Activated naive CD8-positive, alpha-beta T cell treated with anti-CD3 and anti-CD28 coated beads, Interleukin-2, amount 50 U/mL, for 24 hours (primary cell): ENCODE measurements at regions not wholly inside any gene's neighbourhood (a gene's known extent, or its start where the extent isn't known, plus 50 kb on each side); places are given as distances from the start of the nearest gene placed in this dataset.
"Not testable (repeated sequence)": the region's sequence is repeated elsewhere in the genome, so short reads cannot be mapped to it uniquely, and the experiment has no call there.

Experiments used
- ATAC-seq: fragments of 150-1000 bp; cut with Tn5 transposase; one replicate; pipeline ENCODE4 v1.10.0; 2021
- DNase-seq: peaks from one replicate; pipeline ENCODE4 v3.0.0; 2021
- H3K27ac Mint-ChIP-seq: one replicate; pipeline ENCODE4 v1.8.0; 2021; ENCODE audit warnings: mild to moderate bottlenecking, mixed read lengths
- H3K27me3 Mint-ChIP-seq: one replicate; pipeline ENCODE4 v1.8.0; 2021; ENCODE audit warnings: mixed read lengths
- H3K36me3 Mint-ChIP-seq: one replicate; pipeline ENCODE4 v1.8.0; 2021; ENCODE audit warnings: low read depth, mixed read lengths
- H3K4me1 Mint-ChIP-seq: one replicate; pipeline ENCODE4 v1.8.0; 2021; ENCODE audit warnings: mixed read lengths
- H3K4me3 Mint-ChIP-seq: one replicate; pipeline ENCODE4 v1.8.0; 2021; ENCODE audit warnings: mild to moderate bottlenecking, moderate library complexity, mixed read lengths
- H3K9me3 Mint-ChIP-seq: one replicate; pipeline ENCODE4 v1.8.0; 2021; ENCODE audit warnings: mixed read lengths

DNA sequence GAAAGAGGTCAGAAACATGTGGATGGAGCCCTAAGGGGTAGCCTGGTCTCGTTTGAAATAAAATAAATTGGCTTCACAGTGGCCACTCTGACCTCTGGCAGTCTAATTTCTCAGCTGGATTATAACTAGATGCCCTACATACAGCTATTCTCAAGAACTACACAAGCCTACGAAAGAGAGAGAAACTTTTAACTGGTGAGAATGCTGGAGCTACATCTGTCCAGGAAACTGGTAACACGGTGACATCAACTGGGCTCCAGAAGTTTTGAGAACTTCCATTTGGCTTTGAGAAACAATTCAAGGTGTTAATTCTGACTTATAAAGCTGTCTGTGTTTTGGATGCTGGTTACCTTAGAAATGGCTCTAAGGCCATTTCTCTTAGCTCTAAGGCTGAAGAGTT, 187.3 kb upstream of the TENT5A start:
- Mint-ChIP-seq H3K36me3 (no peaks in the 10 kb centered on the region), H3K4me1 (no peaks in the 10 kb centered on the region), H3K27me3 (peaks cover 1% of the 10 kb centered on the region), H3K27ac (no peak overlapping the region), H3K4me3 (no peak overlapping the region), H3K9me3 (peaks cover 7% of the 10 kb centered on the region)
- DNase-seq (no peak), ATAC-seq (no peak)

DNA sequence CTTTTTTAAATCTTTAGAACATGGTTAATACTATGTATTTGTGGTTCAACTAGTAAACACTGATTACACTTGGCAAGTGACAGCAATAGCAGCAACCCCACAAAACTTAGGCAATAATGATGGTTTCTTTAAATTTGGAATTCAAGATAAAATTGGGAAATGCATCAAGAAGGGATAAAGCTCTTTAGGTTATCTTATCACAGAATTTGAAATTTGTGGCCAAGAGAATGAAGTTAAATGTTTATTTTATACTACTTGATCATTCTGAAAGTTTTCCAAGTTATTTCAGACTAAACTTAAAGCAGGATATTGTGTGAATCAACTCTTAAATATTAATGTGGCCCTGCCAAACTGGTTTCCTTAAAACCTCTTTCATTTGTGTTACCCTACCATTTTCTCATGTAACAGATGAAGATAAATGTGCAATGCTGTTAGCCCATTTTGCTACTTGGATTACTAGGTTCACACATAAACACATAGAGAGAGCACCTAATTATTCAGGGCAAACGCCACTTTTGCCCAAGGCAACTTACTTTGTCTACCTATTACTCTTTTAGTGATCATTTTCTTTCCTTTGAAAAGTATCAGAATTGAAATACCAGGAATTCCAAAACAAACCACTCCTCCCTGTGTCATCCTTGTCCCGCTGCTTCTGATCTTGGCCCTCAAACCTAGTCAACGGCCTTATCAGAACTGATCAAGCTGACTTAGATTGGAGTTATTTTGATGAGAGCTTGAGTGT, 186.7 kb upstream of the TENT5A start:
- ATAC-seq: no peak

DNA sequence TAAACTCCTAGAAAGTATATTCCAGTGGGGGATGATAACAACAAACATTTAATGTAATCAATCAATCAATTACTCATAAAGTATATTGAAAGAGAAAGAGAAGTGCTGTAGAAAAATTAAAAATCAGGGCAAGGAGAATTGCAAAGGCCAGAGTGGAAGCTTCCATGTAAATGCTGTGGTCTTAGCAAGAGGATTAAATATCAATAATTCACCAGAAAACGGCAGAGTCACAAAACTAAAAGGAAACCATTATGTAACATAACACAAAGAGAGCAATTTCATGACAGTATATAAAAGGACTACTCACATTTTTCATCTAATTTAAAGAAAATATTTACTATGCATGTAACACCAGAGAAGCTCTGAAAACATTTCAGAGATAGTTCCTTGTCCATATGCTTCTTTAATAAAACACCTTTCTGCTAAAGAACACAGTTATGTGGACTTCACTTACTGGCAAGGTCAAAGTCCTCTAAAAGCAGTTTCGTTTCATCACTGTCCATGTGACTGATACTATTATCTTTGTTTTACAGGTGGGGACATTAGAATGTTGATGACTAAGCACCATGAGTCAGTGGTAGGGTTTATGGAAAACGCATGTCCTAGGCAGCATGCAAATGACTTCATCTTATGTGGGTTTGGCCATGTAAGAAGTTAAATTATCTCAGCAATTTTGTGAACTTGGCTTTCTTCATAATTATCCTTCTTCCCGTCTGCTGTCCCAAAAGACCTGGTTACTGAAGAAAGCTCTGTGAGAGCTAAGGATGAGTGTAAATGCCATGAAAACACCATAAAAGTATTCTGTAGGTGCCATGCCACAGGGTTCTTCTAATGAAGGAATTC, 185.8 kb upstream of the TENT5A start:
- Mint-ChIP-seq H3K4me1 (no peaks in the 10 kb centered on the region), H3K9me3 (peaks cover 7% of the 10 kb centered on the region), H3K27me3 (no peaks in the 10 kb centered on the region), H3K4me3 (no peak overlapping the region), H3K36me3 (no peaks in the 10 kb centered on the region), H3K27ac (no peak overlapping the region)
- DNase-seq (no peak), ATAC-seq (no peak)

More for the DNA sequence above, 186.7 kb upstream of the TENT5A start:
- peaks cover 1% of the 10 kb centered on the region for H3K27me3 Mint-ChIP-seq
- no peak overlapping the region for H3K4me3 Mint-ChIP-seq
- no peak overlapping the region for H3K27ac Mint-ChIP-seq
- H3K4me1 Mint-ChIP-seq: no peaks in the 10 kb centered on the region
- H3K36me3 Mint-ChIP-seq: no peaks in the 10 kb centered on the region
- DNase-seq: no peak
- H3K9me3 Mint-ChIP-seq: peaks cover 7% of the 10 kb centered on the region

DNA sequence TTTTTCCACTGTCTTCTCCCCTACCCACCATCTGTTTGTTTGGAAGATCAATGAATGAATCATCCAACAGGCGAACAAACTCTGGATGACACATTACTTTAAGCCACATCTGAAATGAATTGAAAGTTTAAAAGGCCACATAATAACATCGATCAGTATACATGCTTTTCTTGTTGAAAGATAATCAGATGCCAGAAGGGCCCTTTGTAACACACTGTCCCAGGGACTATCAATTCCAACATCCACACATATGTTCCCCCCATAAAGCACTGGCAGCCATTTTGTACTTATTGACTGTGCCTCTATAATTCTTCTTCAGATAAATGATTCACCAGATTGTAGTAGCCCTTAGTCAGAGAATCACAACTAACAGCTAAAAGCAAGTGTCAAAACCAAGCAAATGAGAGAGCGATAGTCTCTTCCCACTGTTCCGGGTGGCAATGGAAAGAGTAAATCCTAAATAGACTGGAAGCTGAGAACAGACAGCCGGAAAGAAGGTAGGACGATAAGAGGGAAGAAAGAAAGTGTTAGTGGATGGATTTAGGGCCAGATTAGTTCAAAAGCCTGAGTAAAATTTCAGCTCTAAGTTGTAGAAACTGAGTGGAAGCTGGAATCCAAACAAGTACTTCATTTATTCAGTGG, 184.9 kb upstream of the TENT5A start:
- Mint-ChIP-seq H3K27me3 (no peaks in the 10 kb centered on the region), H3K4me1 (no peaks in the 10 kb centered on the region)
- DNase-seq: no peak

DNA sequence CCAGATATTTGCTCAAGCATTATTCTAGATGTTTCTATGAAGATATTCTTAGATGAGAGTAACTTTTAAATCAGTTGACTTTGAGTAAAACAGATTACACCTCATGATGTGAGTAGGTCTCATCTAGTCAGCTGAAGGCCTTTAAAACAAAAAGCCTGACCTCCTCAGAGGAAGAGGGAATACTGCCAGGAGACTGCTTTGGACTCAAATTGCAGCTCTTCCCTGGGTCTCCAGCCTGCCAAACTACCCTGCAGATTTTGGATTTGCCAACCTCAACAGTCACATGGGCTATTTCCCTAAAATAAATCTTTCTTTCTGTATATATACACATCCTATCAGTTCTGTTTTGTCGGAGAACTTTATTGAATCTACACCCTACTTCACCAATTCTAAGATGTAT, 182.5 kb upstream of the TENT5A start:
- H3K4me1 Mint-ChIP-seq: no peaks in the 10 kb centered on the region
- H3K27ac Mint-ChIP-seq: no peak overlapping the region
- DNase-seq (no peak), ATAC-seq (no peak)
- H3K27me3 Mint-ChIP-seq: no peaks in the 10 kb centered on the region
- no peak overlapping the region for H3K4me3 Mint-ChIP-seq
- peaks cover 7% of the 10 kb centered on the region for H3K9me3 Mint-ChIP-seq
- H3K36me3 Mint-ChIP-seq: no peaks in the 10 kb centered on the region

More for the DNA sequence above, 184.9 kb upstream of the TENT5A start:
- no peak overlapping the region for H3K27ac Mint-ChIP-seq
- peaks cover 7% of the 10 kb centered on the region for H3K9me3 Mint-ChIP-seq
- no peak for ATAC-seq
- no peak overlapping the region for H3K4me3 Mint-ChIP-seq
- H3K36me3 Mint-ChIP-seq: no peaks in the 10 kb centered on the region

GRCh38 chr6:81933608-81934051, 181.1 kb upstream of the TENT5A start:
- no peak for ATAC-seq
- H3K36me3 Mint-ChIP-seq: no peaks in the 10 kb centered on the region
- no peaks in the 10 kb centered on the region for H3K27me3 Mint-ChIP-seq
- H3K4me3 Mint-ChIP-seq: no peak overlapping the region
- peaks cover 7% of the 10 kb centered on the region for H3K9me3 Mint-ChIP-seq
- no peaks in the 10 kb centered on the region for H3K4me1 Mint-ChIP-seq
- no peak for DNase-seq
- no peak overlapping the region for H3K27ac Mint-ChIP-seq

DNA sequence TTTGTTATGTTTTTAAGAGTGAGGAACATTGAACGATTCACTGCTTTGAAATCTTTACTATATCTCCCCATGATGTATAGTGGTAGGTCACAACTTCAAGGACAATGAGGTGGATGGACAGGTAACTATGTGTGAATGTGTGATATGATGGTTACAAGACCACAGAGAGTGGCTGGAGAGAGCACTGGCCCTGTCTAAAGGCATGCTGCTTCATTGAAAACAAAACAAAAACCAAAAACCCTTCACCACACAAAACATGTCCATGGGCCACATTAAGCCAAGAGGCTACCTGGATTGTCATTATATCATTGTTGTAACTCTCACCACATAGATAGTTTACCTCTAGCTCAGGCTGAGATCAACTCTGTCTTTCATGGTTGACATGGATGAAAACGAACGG, 180.6 kb upstream of the TENT5A start:
- H3K27ac Mint-ChIP-seq: no peak overlapping the region
- ATAC-seq (no peak), DNase-seq (no peak)
- H3K4me1 Mint-ChIP-seq: no peaks in the 10 kb centered on the region
- H3K36me3 Mint-ChIP-seq: no peaks in the 10 kb centered on the region
- H3K4me3 Mint-ChIP-seq: no peak overlapping the region
- H3K9me3 Mint-ChIP-seq: peaks cover 7% of the 10 kb centered on the region
- no peaks in the 10 kb centered on the region for H3K27me3 Mint-ChIP-seq

DNA sequence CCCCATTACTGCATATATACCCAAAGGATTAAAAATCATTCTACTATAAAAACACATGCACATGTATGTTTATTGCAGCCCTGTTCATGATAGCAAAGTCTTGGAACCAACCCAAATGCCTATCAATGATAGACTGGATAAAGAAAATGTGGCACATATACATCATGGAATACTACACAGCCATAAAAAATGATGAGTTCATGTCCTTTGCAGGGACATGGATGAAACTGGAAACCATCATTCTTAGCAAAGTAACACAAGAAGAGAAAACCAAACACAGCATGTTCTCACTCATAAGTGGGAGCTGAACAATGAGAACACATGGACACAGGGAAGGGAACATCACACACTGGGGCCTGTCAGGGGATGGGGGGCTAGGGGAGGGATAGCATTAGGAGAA, 180.0 kb upstream of the TENT5A start:
- H3K36me3 Mint-ChIP-seq, H3K4me3 Mint-ChIP-seq, H3K27ac Mint-ChIP-seq, H3K4me1 Mint-ChIP-seq, ATAC-seq, H3K27me3 Mint-ChIP-seq, H3K9me3 Mint-ChIP-seq, DNase-seq: not testable (repeated sequence)

GRCh38 chr6:81929828-81930227, 177.3 kb upstream of the TENT5A start:
- H3K4me1 Mint-ChIP-seq: no peaks in the 10 kb centered on the region
- no peaks in the 10 kb centered on the region for H3K27me3 Mint-ChIP-seq
- H3K27ac Mint-ChIP-seq: no peak overlapping the region
- no peak overlapping the region for H3K4me3 Mint-ChIP-seq
- DNase-seq: no peak
- H3K9me3 Mint-ChIP-seq: no peaks in the 10 kb centered on the region
- no peak for ATAC-seq
- H3K36me3 Mint-ChIP-seq: no peaks in the 10 kb centered on the region

- H3K9me3 Mint-ChIP-seq: no peaks in the 10 kb centered on the region
- no peaks in the 10 kb centered on the region for H3K27me3 Mint-ChIP-seq
- DNase-seq: no peak
- no peaks in the 10 kb centered on the region for H3K36me3 Mint-ChIP-seq
- no peak for ATAC-seq
- H3K4me3 Mint-ChIP-seq: no peak overlapping the region
- H3K4me1 Mint-ChIP-seq: no peaks in the 10 kb centered on the region
- no peak overlapping the region for H3K27ac Mint-ChIP-seq
Observed at GRCh38 chr6:81925201-81925600, 172.7 kb upstream of the TENT5A start.

DNA sequence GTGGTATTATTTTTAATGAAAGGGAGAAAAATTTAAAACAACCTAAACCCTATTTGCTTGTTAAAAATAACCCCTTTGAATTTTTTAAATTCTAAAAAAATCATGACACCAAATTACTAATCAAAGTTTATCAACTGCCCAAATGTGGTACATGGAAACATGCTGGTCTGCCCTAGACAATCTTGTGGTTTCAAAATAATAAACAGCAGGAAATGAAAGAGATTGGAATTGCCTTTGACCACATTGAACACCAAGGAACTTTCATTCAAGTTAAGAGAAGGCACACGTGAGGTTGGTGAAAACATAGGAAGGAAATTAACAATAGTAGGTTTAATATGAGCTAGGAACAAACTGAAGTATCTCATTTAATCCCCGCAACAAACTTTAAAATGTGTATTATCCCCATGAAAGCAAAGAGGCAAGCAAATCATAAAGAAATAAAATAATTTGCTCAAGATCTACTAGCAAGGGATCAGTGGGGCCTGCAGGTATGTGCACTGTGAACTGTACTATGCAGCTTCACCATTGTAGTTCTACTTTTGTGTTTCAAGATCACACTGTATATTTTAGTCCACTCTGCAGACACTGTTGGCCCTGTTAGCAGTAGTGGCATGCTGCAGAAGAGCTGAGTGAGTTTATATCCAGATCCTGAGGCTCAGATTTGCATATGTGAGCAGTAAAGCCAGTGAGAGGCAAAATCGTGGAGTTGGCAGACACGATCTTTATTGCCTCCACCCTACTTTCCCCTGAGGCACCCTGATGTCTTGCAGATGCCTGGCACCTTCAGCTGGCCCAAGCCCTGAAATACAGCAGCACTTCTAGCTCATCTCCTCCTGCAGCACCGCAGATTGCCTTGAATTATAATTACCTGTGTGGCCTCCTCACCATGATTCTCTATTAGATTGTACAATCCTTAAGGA, 157.8 kb upstream of the TENT5A start:
- no peak for DNase-seq
- Mint-ChIP-seq H3K4me3 (no peak overlapping the region), H3K27ac (no peak overlapping the region), H3K4me1 (no peaks in the 10 kb centered on the region), H3K9me3 (peaks cover 2% of the 10 kb centered on the region), H3K36me3 (no peaks in the 10 kb centered on the region), H3K27me3 (no peaks in the 10 kb centered on the region)
- ATAC-seq: no peak

GRCh38 chr6:81909162-81909561, 156.7 kb upstream of the TENT5A start:
- H3K4me1 Mint-ChIP-seq: no peaks in the 10 kb centered on the region
- no peaks in the 10 kb centered on the region for H3K36me3 Mint-ChIP-seq
- no peak overlapping the region for H3K27ac Mint-ChIP-seq
- no peak overlapping the region for H3K4me3 Mint-ChIP-seq
- DNase-seq (no peak), ATAC-seq (no peak)
- H3K27me3 Mint-ChIP-seq: no peaks in the 10 kb centered on the region
- no peaks in the 10 kb centered on the region for H3K9me3 Mint-ChIP-seq

DNA sequence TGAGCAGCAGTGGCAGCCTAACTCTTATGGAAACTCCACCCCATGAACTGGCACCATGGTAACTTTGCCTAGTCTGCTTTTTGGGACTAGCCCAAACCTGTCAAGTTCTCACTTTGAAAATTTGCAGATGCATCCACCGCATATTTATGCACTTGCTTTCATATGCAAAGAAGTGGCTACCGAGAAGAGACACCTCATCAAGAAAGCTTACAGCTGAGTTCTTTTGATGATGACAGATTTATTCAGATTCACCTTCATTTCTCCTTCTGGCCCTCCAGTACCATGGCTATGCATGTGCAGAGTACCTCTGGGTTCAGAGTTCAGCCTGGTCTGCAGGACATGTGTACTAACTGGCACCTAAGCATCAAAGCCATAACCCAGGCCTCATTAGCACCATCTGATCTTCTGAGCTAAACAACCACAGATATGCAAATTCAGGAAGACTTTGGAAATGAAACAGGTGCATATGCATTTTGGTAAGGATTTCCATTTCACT, 154.3 kb upstream of the TENT5A start:
- Mint-ChIP-seq H3K9me3 (peaks cover 5% of the 10 kb centered on the region), H3K4me1 (no peaks in the 10 kb centered on the region), H3K4me3 (no peak overlapping the region), H3K27ac (no peak overlapping the region), H3K36me3 (no peaks in the 10 kb centered on the region), H3K27me3 (no peaks in the 10 kb centered on the region)
- no peak for DNase-seq
- no peak for ATAC-seq

GRCh38 chr6:81906041-81906440, 153.6 kb upstream of the TENT5A start:
- DNase-seq: no peak
- H3K27me3 Mint-ChIP-seq: no peaks in the 10 kb centered on the region
- peaks cover 5% of the 10 kb centered on the region for H3K9me3 Mint-ChIP-seq
- no peaks in the 10 kb centered on the region for H3K4me1 Mint-ChIP-seq
- no peaks in the 10 kb centered on the region for H3K36me3 Mint-ChIP-seq
- H3K4me3 Mint-ChIP-seq: no peak overlapping the region
- ATAC-seq: no peak
- no peak overlapping the region for H3K27ac Mint-ChIP-seq
